Prostate gland (tissue), 2 donors: ENCODE measurements at regions not wholly inside any gene's neighbourhood (a gene's known extent, or its start where the extent isn't known, plus 50 kb on each side); places are given as distances from the start of the nearest gene placed in this dataset.

Experiments used
- DNase-seq: peaks from one replicate; pipeline ENCODE4 v3.0.0-alpha.2; 2019; ENCODE audit warnings: low spot score
- H3K27ac ChIP-seq, 2 donors: fragments of 200-600 bp; sonication (generic); 2 replicates each; pipeline ENCODE4 v1.5.1; 2017 to 2019
- H3K27me3 ChIP-seq: fragments of 200-600 bp; sonication (generic); replicated peaks from 2 replicates; pipeline ENCODE4 v1.5.1; 2019; ENCODE audit not compliant: insufficient read depth
- H3K36me3 ChIP-seq, 2 donors: fragments of 200-600 bp; sonication (generic); 1 replicate in 1 of 2; 2 replicates in 1 of 2; pipeline versions ENCODE4 v1.5.1 to v1.8.1; 2017 to 2019
- H3K4me1 ChIP-seq: fragments of 200-600 bp; sonication (generic); replicated peaks from 2 replicates; pipeline ENCODE4 v1.5.1; 2019
- H3K4me3 ChIP-seq, 2 donors: fragments of 200-600 bp; sonication (generic); 2 replicates each; pipeline ENCODE4 v1.5.1; 2017 to 2019
- H3K9me3 ChIP-seq: fragments of 200-600 bp; sonication (generic); 2 replicates; pipeline ENCODE4 v1.5.1; 2017
- CTCF ChIP-seq, 4 experiments: fragments of 200-600 bp in 2 of 4; fragments of 450-650 bp in 2 of 4; sonication (generic) in 2 of 4; IDR thresholded peaks; 1 replicate in 3 of 4; 2 replicates in 1 of 4; pipeline ENCODE4 v1.5.1; 2016 to 2019; ENCODE audit warnings: antibody characterized with exemption in 4 of 4, mild to moderate bottlenecking in 2 of 4, moderate library complexity in 2 of 4
- POLR2A ChIP-seq: fragments of 450-650 bp; IDR thresholded peaks from one replicate; pipeline ENCODE4 v1.6.1; 2016; ENCODE audit warnings: antibody characterized with exemption, mild to moderate bottlenecking
- POLR2AphosphoS5 ChIP-seq: sonication (generic); formaldehyde crosslinking; IDR thresholded peaks from one replicate; pipeline ENCODE4 v1.6.1; 2017; ENCODE audit warnings: antibody characterized with exemption
- WGBS: methylation state at CpG from one replicate; pipeline ENCODE4 v1.1.5; 2018; 5-methylcytosine and 5-hydroxymethylcytosine counted together
- intact Hi-C: fragments of 100-400 bp; cut with DNase I; formaldehyde crosslinking; loops from one replicate; pipeline ENCODE4 v1.14.2; 2022

GRCh38 chr3:163266731-163267130, 1770.1 kb downstream of the OTOL1 start:
- DNase-seq = no peak
- Histone ChIP-seq H3K36me3 (no peaks in the 10 kb centered on the region), H3K4me3 (no peak overlapping the region), H3K4me1 (no peaks in the 10 kb centered on the region), H3K9me3 (no peaks in the 10 kb centered on the region), H3K27me3 (no peaks in the 10 kb centered on the region), H3K27ac (no peak overlapping the region)
- TF ChIP-seq POLR2A (no peak), POLR2AphosphoS5 (no peak), CTCF (IDR thresholded peaks at IDR 0.05) (no peak)
- intact Hi-C loops = no loop called here

- no peaks in the 10 kb centered on the region for H3K9me3 ChIP-seq
- no peaks in the 10 kb centered on the region for H3K36me3 ChIP-seq
- H3K4me3 ChIP-seq = no peak overlapping the region
- H3K27me3 ChIP-seq = no peaks in the 10 kb centered on the region
- no peak for DNase-seq
- H3K27ac ChIP-seq = no peak overlapping the region
- intact Hi-C loops = no loop called here
- TF ChIP-seq POLR2AphosphoS5 (no peak), CTCF (IDR thresholded peaks at IDR 0.05) (no peak), POLR2A (no peak)
- H3K4me1 ChIP-seq = no peaks in the 10 kb centered on the region
Observed at GRCh38 chr3:163261618-163262017, 1765.0 kb downstream of the OTOL1 start.

GRCh38 chr3:163261056-163261455, 1764.4 kb downstream of the OTOL1 start:
- Histone ChIP-seq H3K4me1 (no peaks in the 10 kb centered on the region), H3K27ac (no peak overlapping the region), H3K36me3 (no peaks in the 10 kb centered on the region), H3K4me3 (no peak overlapping the region), H3K9me3 (no peaks in the 10 kb centered on the region), H3K27me3 (no peaks in the 10 kb centered on the region)
- intact Hi-C loops = no loop called here
- TF ChIP-seq CTCF (IDR thresholded peaks at IDR 0.05) (no peak), POLR2A (no peak), POLR2AphosphoS5 (no peak)
- no peak for DNase-seq
- 89% methylated on average over 2 of the region's 2 CpGs for WGBS

- no peak for DNase-seq
- no peak overlapping the region for H3K4me3 ChIP-seq
- H3K4me1 ChIP-seq = no peaks in the 10 kb centered on the region
- TF ChIP-seq POLR2AphosphoS5 (no peak), POLR2A (no peak), CTCF (IDR thresholded peaks at IDR 0.05) (no peak)
- intact Hi-C loops = no loop called here
- H3K36me3 ChIP-seq = no peaks in the 10 kb centered on the region
- no peaks in the 10 kb centered on the region for H3K9me3 ChIP-seq
- WGBS = 88% methylated on average over 2 of the region's 2 CpGs
- H3K27ac ChIP-seq = no peak overlapping the region
- H3K27me3 ChIP-seq = no peaks in the 10 kb centered on the region
Observed at GRCh38 chr3:163218336-163218735, 1721.7 kb downstream of the OTOL1 start.

GRCh38 chr3:163213838-163214237, 1717.2 kb downstream of the OTOL1 start:
- intact Hi-C loops = no loop called here
- WGBS = 75% methylated on average over 1 of the region's 1 CpG
- Histone ChIP-seq H3K36me3 (no peaks in the 10 kb centered on the region), H3K9me3 (no peaks in the 10 kb centered on the region), H3K27me3 (no peaks in the 10 kb centered on the region), H3K4me1 (no peaks in the 10 kb centered on the region), H3K4me3 (no peak overlapping the region), H3K27ac (no peak overlapping the region)
- no peak for DNase-seq
- TF ChIP-seq POLR2A = no peak
- no peak for TF ChIP-seq POLR2AphosphoS5
- TF ChIP-seq CTCF (IDR thresholded peaks at IDR 0.05) = no peak
